Mesenchymal stem cell (in vitro differentiated cells and primary cell): ENCODE measurements at regions not wholly inside any gene's neighbourhood (a gene's known extent, or its start where the extent isn't known, plus 50 kb on each side); places are given as distances from the start of the nearest gene placed in this dataset.

Source experiments
- DNase-seq: peaks from one replicate; pipeline ENCODE4 v3.0.0-alpha.2; 2013
- H2AFZ ChIP-seq: one replicate; pipeline ENCODE4 v1.6.1; 2013; ENCODE audit warnings: low read depth, mild to moderate bottlenecking, control low read depth, inconsistent platforms, low read length, moderate library complexity
- H2AK5ac ChIP-seq: 2 replicates; pipeline ENCODE4 v1.6.1; 2013; ENCODE audit warnings: low read length, moderate library complexity, mild to moderate bottlenecking, inconsistent platforms; ENCODE audit not compliant: severe bottlenecking
- H2BK120ac ChIP-seq: one replicate; pipeline ENCODE4 v1.6.1; 2013; ENCODE audit warnings: low read depth, mild to moderate bottlenecking, inconsistent platforms, low read length, moderate library complexity
- H2BK12ac ChIP-seq, 2 experiments: one replicate each; pipeline ENCODE4 v1.6.1; 2013; ENCODE audit warnings: inconsistent platforms in 2 of 2, low read length in 2 of 2, mild to moderate bottlenecking in 2 of 2, moderate library complexity in 2 of 2, control low read depth in 1 of 2
- H2BK15ac ChIP-seq: one replicate; pipeline ENCODE4 v1.6.1; 2013; ENCODE audit warnings: mild to moderate bottlenecking, low read depth, inconsistent platforms; ENCODE audit not compliant: poor library complexity, severe bottlenecking
- H2BK5ac ChIP-seq: 2 replicates; pipeline ENCODE4 v1.6.1; 2013; ENCODE audit warnings: low read depth, mild to moderate bottlenecking, low read length, control low read depth, inconsistent platforms; ENCODE audit not compliant: poor library complexity, severe bottlenecking
- H3K14ac ChIP-seq, 2 experiments: one replicate each; pipeline ENCODE4 v1.6.1; 2013; ENCODE audit warnings: inconsistent platforms in 2 of 2, low read length in 2 of 2, control low read depth in 1 of 2, mild to moderate bottlenecking in 1 of 2, moderate library complexity in 1 of 2
- H3K18ac ChIP-seq, 2 experiments: one replicate each; pipeline ENCODE4 v1.6.1; 2013; ENCODE audit warnings: inconsistent platforms in 2 of 2, low read length in 2 of 2, control low read depth in 1 of 2, low read depth in 1 of 2, mild to moderate bottlenecking in 1 of 2
- H3K23ac ChIP-seq, 2 experiments: one replicate each; pipeline ENCODE4 v1.6.1; 2013; ENCODE audit warnings: inconsistent platforms in 2 of 2, low read length in 2 of 2, mild to moderate bottlenecking in 2 of 2, moderate library complexity in 2 of 2, control low read depth in 1 of 2
- H3K27ac ChIP-seq: 2 replicates; pipeline ENCODE4 v1.5.1; 2013; ENCODE audit warnings: mild to moderate bottlenecking, moderate library complexity, low read length, control low read depth, inconsistent platforms; ENCODE audit not compliant: poor library complexity, severe bottlenecking
- H3K27me3 ChIP-seq, 2 experiments: 2 replicates each; pipeline versions ENCODE4 v1.6.1 to v1.7.0; 2013; ENCODE audit warnings: low read length in 2 of 2, mild to moderate bottlenecking in 2 of 2, moderate library complexity in 2 of 2, control low read depth in 1 of 2, inconsistent platforms in 1 of 2; ENCODE audit not compliant: control insufficient read depth in 1 of 2, insufficient read depth in 1 of 2
- H3K36me3 ChIP-seq, 2 experiments: 2 replicates each; pipeline versions ENCODE4 v1.6.1 to v1.7.0; 2013; ENCODE audit warnings: low read length in 2 of 2, control low read depth in 1 of 2, inconsistent platforms in 1 of 2, low read depth in 1 of 2, mild to moderate bottlenecking in 1 of 2; ENCODE audit not compliant: insufficient read depth in 2 of 2, control insufficient read depth in 1 of 2
- H3K4ac ChIP-seq, 2 experiments: one replicate each; pipeline ENCODE4 v1.6.1; 2013; ENCODE audit warnings: inconsistent platforms in 2 of 2, low read length in 2 of 2, mild to moderate bottlenecking in 2 of 2, moderate library complexity in 2 of 2, control low read depth in 1 of 2, low read depth in 1 of 2
- H3K4me1 ChIP-seq: 2 replicates; pipeline ENCODE4 v1.6.1; 2013; ENCODE audit warnings: low read depth, low read length, control low read depth; ENCODE audit not compliant: control insufficient read depth, insufficient read depth
- H3K4me2 ChIP-seq: 2 replicates; pipeline ENCODE4 v1.6.1; 2013; ENCODE audit warnings: low read length, mild to moderate bottlenecking, inconsistent platforms; ENCODE audit not compliant: poor library complexity, severe bottlenecking
- H3K4me3 ChIP-seq, 2 experiments: 2 replicates each; pipeline versions ENCODE4 v1.5.1 to v1.7.0; 2013; ENCODE audit warnings: low read length in 2 of 2, mild to moderate bottlenecking in 2 of 2, control low read depth in 1 of 2, low read depth in 1 of 2; ENCODE audit not compliant: insufficient read depth in 1 of 2
- H3K79me1 ChIP-seq: replicated peaks from 2 replicates; pipeline ENCODE4 v1.6.1; 2013; ENCODE audit warnings: mild to moderate bottlenecking, control low read depth, low read length, inconsistent platforms; ENCODE audit not compliant: poor library complexity, severe bottlenecking
- H3K9ac ChIP-seq: 2 replicates; pipeline ENCODE4 v1.7.0; 2013; ENCODE audit warnings: mild to moderate bottlenecking, low read length, moderate library complexity
- H3K9me3 ChIP-seq: 2 replicates; pipeline ENCODE4 v1.7.0; 2013; ENCODE audit warnings: mild to moderate bottlenecking, low read length; ENCODE audit not compliant: control insufficient read depth
- H4K8ac ChIP-seq: one replicate; pipeline ENCODE4 v1.6.1; 2013; ENCODE audit warnings: inconsistent platforms, mild to moderate bottlenecking, low read length, moderate library complexity
- H4K91ac ChIP-seq: one replicate; pipeline ENCODE4 v1.6.1; 2013; ENCODE audit warnings: mild to moderate bottlenecking, low read length, inconsistent platforms
- WGBS: methylation state at CpG from one replicate; pipeline ENCODE4 v1.1.7; 2013; ENCODE audit warnings: mixed read lengths; 5-methylcytosine and 5-hydroxymethylcytosine counted together

DNA sequence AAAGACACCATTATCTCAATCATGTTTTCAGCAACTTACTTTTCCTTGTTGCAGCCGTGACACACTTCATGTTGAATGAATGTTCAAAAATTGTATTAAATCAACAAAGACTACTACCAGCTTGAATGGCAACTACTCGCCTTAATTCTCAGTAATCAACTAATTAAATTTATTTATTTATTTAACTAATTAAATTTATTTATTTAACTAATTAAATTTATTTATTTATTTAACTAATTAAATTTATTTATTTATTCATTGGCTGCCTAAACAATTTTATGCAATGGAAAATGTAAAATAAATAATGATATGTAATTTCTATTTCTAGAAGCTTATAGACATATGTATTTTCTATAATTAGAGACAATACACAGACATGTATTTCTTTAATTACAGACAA lies 435.4 kb downstream of the GPAM start:
- H2BK120ac ChIP-seq = no peak overlapping the region
- no peak overlapping the region for H3K18ac ChIP-seq
- no peak overlapping the region for H4K8ac ChIP-seq
- DNase-seq = no peak
- no peaks in the 10 kb centered on the region for H3K4me1 ChIP-seq
- no peak overlapping the region for H4K91ac ChIP-seq
- H2BK12ac ChIP-seq = no peak overlapping the region
- H3K4me2 ChIP-seq = no peak overlapping the region
- H2BK15ac ChIP-seq = no peak overlapping the region
- H3K36me3 ChIP-seq = no peaks in the 10 kb centered on the region
- peaks cover 2% of the 10 kb centered on the region for H3K9me3 ChIP-seq
- no peaks in the 10 kb centered on the region for H3K79me1 ChIP-seq
- no peak overlapping the region for H2AK5ac ChIP-seq
- H3K4ac ChIP-seq = no peak overlapping the region
- H3K27ac ChIP-seq = no peak overlapping the region
- H2AFZ ChIP-seq = no peak overlapping the region
- no peak overlapping the region for H3K9ac ChIP-seq
- H3K14ac ChIP-seq = no peak overlapping the region
- no peak overlapping the region for H3K23ac ChIP-seq
- H3K27me3 ChIP-seq = no peaks in the 10 kb centered on the region
- H3K4me3 ChIP-seq = no peak overlapping the region
- WGBS = no CpG with 5 or more reads among the region's 2 CpGs
- H2BK5ac ChIP-seq = no peak overlapping the region

DNA sequence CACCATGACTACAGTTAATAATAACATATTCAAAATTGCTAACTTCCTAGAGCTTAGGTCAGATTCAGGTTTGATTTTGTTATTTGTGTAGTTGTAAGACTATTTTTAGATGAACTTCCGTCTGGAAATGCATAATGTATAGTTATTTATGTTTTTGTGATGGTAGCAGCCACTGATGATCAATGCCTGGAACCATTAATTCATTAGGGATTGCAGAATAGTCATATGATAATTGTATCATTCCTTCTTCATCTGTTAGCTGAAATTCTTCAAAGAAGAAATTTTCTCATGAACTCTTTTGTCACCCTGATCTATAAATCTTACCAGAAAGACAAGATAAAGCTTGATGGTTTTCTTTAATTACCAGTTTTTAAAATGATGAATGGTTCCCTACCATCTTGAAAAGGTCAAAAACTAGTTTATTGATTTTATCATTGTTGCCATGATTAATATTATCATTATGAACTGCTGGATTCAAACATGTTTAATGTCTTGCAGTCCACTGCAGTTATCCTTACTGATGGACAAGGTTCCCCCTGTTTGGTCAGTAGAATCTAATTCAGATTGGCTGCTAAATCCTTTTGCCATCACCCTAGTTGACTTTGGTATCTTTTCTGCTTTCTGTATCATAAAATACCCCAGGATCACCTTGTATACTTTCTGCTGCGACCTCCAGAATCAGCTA lies 433.3 kb downstream of the GPAM start:
- Histone ChIP-seq H3K4me2 (no peak overlapping the region), H2AK5ac (no peak overlapping the region), H3K9me3 (peaks cover 3% of the 10 kb centered on the region), H3K36me3 (no peaks in the 10 kb centered on the region), H3K4ac (no peak overlapping the region), H2BK12ac (no peak overlapping the region), H2BK120ac (no peak overlapping the region), H2AFZ (no peak overlapping the region), H3K18ac (no peak overlapping the region), H3K4me3 (no peak overlapping the region), H3K79me1 (no peaks in the 10 kb centered on the region), H3K14ac (no peak overlapping the region), H3K4me1 (no peaks in the 10 kb centered on the region), H3K27ac (no peak overlapping the region), H3K23ac (no peak overlapping the region), H3K9ac (no peak overlapping the region), H4K8ac (no peak overlapping the region), H2BK15ac (no peak overlapping the region), H3K27me3 (no peaks in the 10 kb centered on the region), H2BK5ac (no peak overlapping the region), H4K91ac (no peak overlapping the region)
- WGBS = 100% methylated on average over 1 of the region's 2 CpGs
- DNase-seq = no peak

DNA sequence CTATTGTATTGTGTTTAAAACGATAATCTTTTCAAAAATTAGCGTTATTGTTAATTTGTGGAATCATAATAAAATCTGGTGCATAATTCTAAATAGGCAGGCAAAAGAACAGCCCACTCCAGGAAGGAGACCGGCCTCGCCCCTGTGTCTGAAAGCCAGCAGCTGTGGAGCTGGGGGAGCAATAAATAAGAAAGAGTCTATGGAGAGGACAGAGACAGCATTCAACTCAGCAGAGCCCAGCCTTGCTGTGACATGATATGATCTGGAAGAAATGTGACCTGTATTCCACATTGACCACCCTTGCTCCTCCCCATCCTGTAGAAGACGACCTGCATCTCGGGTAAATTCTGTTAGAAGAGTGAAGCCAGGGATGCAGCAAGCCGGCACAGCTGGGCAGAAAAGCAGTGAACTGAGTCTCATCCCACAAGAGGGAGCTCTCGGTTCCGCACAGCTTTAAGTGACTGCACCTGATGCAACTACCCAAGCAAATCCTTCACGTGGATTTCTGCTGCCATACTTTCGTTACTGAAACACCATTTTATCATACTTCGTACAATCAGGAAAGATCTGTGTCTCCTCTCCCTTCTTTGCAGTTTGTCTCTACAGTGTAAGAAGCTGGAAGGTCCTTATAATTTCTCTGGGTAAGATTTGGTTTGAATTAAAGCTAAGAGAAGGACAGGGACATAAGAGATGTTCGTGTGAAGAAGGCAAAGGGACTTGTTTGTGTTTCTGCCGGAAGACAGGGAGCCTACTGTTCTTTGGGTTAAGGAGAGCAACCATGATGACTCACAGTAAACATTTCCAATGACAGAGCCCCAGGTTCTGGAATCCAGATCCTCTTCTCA lies 427.1 kb downstream of the GPAM start:
- Histone ChIP-seq H3K27me3 (peaks cover 0 to 6% of the 10 kb centered on the region in 2 experiments), H3K4me1 (no peaks in the 10 kb centered on the region), H4K8ac (no peak overlapping the region), H2BK5ac (no peak overlapping the region), H4K91ac (no peak overlapping the region), H3K4me2 (no peak overlapping the region), H3K18ac (no peak overlapping the region), H3K27ac (no peak overlapping the region), H3K9me3 (peaks cover 3% of the 10 kb centered on the region), H2BK12ac (no peak overlapping the region), H3K23ac (no peak overlapping the region), H3K79me1 (no peaks in the 10 kb centered on the region), H3K9ac (peak overlapping the region; percentile 55), H3K4ac (no peak overlapping the region), H3K36me3 (no peaks in the 10 kb centered on the region), H3K4me3 (peak overlapping the region in 1 of 2 experiments; percentile 45), H2BK15ac (no peak overlapping the region), H2BK120ac (no peak overlapping the region), H3K14ac (no peak overlapping the region), H2AFZ (no peak overlapping the region), H2AK5ac (no peak overlapping the region)
- 32% methylated on average over 12 of the region's 14 CpGs for WGBS
- DNase-seq = peak; percentile 6

DNA sequence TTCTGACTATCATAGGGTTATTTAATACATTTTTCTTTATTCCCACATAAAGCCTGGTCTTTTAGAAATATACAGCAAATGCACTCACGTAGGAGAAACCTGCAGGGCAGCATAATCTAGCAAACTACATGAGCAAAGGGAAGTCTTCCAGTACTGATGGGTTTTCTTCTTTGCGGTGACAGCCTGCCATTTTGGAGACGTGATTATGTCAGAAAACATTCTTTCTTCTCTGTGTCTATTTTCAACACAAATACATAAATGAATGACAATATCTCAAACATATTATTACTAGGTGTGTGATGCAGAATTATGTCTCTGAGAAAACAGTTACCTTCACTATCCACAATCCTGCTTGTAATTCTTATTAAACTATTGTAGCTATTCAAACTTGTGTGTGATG lies 425.0 kb downstream of the GPAM start:
- no peak overlapping the region for H3K18ac ChIP-seq
- no peak overlapping the region for H3K4ac ChIP-seq
- no peak overlapping the region for H3K14ac ChIP-seq
- WGBS = 74% methylated on average over 2 of the region's 3 CpGs
- no peak overlapping the region for H3K23ac ChIP-seq
- H2BK5ac ChIP-seq = no peak overlapping the region
- peaks cover 0 to 6% of the 10 kb centered on the region in 2 experiments for H3K27me3 ChIP-seq
- DNase-seq = no peak
- no peaks in the 10 kb centered on the region for H3K79me1 ChIP-seq
- no peak overlapping the region for H3K27ac ChIP-seq
- H2AFZ ChIP-seq = no peak overlapping the region
- H2BK15ac ChIP-seq = no peak overlapping the region
- no peak overlapping the region for H4K91ac ChIP-seq
- no peak overlapping the region for H2BK120ac ChIP-seq
- H3K4me3 ChIP-seq = no peak overlapping the region
- no peak overlapping the region for H3K9ac ChIP-seq
- H3K36me3 ChIP-seq = no peaks in the 10 kb centered on the region
- H3K4me2 ChIP-seq = no peak overlapping the region
- H4K8ac ChIP-seq = no peak overlapping the region
- H2AK5ac ChIP-seq = no peak overlapping the region
- no peak overlapping the region for H2BK12ac ChIP-seq
- no peaks in the 10 kb centered on the region for H3K4me1 ChIP-seq
- no peaks in the 10 kb centered on the region for H3K9me3 ChIP-seq
